Fibroblast of peridontal ligament (primary cell): ENCODE measurements at regions not wholly inside any gene's neighbourhood (a gene's known extent, or its start where the extent isn't known, plus 50 kb on each side); places are given as distances from the start of the nearest gene placed in this dataset.

Source experiments
- DNase-seq: peaks from one replicate; pipeline ENCODE4 v3.0.0-alpha.2; 2010; ENCODE audit errors: extremely low read depth

DNA sequence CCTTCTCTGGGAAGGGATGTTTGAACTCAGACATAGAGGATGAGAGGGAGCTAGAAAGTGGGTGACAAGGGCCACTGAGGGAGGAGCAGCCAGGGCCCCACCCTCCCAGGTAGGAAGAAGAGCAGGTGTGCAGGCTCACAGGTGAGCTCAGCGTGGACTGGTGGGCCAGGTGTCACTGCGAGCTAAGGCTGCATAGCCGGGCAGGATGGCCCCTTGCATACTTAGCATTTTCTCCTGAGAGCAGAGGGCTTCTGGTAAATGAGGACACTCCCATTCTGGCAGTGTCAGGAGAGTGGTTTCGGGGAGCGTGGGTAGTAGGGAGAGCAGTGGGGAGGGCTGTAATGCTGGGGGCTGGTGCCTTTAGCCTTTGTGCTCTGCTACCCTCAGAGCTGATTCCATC, 843.4 kb downstream of the TBC1D22A start:
- DNase-seq: no peak

DNA sequence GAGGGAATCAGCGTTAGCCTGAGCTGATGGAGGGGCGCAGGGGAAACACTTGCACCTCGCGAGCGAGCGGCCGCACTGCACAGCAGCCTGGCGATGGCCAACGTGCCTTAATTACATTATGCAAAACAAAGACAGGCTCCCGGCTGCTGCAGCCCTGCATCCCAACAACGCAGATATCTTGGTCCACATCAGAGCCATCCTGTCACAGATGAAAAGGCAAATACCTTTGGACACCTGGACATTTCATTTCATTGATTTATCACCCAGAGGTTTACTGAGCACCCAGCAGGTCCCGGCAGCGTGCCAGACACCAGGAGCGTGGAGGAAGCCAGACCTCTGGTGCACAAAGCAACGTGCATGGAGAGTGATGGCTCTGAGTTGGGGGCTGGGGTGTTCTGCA, 843.0 kb downstream of the TBC1D22A start:
- DNase-seq: no peak

DNA sequence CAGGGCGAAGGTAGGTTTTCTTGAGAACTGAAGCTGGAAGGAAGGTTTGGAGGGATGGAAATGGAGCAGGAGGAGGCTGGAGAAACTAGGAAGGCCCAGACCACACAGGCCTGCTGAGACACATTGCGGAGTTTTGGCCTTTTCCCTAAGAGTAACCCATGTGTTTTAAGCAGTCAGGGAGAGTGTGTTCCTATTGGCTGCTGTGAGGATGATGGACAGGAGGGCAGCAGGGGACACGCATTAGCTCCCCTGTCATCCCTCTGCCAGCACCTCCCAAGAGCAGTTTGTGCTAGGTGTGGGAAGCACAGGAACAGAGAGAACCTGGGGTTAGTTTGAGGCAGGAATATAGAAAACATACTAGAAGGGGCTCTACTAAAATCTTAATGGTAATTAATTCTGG, 842.1 kb downstream of the TBC1D22A start:
- DNase-seq: no peak

DNA sequence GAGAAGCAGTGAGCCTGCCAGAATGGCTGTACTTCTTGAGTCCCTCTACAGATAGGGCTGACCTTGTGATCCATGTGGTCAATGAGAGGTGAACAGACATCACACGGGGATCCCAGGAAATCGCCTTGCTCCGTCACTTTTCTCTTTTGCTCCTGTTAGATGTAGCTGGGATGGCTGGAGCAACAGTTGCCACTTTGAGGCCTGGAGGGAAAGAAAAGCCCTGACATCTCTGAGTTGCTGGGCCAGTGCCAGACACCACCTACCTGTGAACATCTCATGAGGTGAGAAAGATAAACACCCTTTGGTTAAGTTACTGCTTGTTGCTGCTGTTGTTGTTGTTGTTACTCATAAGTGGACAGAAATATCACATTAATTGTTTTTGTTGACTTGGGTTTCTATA, 840.3 kb downstream of the TBC1D22A start:
- no peak for DNase-seq

DNA sequence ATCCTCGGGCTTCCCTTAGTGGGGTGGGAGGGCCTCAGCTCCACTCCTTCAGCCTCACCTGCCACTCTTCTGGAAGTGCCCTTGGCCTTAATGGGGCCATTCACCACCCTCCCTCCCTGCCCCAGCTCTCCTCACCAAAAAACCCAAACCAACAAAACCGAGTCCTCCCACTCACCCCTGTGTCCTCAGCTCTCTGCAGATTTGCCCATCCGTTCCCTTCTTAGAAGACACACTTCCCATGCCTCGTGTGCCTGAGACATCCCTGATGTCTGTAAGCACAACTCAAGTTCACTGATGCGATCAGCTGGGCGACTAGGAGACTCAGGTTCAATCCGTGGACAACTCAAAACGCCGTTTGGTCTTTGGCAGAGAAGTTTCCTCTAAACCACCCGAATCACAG, 839.2 kb downstream of the TBC1D22A start:
- no peak for DNase-seq

DNA sequence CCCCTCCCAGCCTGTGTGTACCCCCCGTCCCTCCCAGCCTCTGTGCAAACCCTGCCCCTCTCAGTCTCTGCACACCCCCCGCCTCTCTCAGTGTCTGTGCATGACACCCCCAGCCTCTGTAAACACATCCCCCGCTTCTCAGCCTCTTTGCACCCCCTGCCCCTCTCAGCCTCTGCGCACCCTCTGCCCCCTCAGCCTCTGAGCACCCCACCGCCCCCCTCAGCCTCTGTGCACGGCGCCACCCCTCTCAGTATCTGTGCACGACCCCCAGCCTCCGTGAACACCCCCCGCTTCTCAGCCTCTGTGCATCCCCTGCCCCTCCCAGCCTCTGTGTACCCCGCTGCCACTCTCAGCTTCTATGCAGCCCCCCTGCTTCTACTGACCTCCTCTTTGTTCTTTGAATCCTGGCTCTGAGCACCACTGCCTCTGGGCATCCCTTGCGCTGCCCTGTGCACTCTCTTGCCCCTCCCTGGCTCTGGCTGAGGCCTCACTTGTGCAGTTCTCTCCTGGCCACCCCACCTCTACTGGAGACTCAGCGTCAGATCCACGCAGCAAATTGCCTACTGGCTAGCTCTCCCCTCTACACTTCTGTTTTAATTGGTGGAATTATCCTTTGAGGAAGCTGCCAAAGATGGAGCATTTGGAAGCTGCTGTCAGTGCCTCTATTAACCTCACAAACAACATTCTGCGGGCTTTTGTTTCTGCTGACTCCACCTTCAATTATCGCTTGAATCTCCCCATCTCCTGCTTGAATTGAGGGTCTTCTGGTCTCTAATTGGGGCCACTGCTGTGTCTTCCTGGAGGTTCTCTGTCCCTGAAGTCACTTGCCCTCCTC, 838.6 kb downstream of the TBC1D22A start:
- DNase-seq: no peak

DNA sequence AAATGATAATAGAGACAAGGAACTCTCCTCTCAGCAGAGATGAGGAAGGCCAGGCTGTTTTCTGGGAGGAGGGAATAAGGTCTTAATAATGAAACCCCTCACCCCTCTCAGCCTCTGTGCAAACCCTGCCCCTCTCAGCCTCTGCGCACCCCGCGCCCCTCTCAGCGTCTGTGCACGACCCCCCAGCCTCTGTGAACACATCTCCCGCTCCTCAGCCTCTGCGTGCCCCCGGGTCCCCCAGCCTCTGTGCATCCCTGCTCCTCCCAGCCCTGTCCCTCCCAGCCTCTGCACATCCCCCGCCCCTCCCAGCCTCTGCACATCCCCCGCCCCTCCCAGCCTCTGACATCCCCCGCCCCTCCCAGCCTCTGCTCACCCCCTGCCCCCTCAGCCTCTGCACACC, 837.8 kb downstream of the TBC1D22A start:
- DNase-seq: no peak

DNA sequence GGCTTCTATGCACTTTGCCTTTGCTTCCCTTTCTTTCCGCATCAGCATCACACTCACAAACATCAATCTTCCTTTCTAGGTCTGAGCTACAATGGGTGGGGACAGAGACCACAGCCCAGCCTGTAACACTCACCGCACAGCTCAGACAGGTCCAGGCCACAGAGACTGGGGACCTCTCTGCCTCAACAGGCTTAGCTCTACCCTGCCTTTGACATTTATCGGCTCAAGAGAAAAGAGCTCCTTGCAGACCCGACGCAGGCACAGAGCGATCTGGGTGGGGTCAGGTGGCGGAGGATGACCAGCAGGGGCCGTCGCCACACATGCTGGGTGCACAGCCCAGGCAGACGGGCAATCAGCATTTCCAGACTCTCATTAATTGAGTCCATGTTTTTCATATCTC, 837.3 kb downstream of the TBC1D22A start:
- no peak for DNase-seq

DNA sequence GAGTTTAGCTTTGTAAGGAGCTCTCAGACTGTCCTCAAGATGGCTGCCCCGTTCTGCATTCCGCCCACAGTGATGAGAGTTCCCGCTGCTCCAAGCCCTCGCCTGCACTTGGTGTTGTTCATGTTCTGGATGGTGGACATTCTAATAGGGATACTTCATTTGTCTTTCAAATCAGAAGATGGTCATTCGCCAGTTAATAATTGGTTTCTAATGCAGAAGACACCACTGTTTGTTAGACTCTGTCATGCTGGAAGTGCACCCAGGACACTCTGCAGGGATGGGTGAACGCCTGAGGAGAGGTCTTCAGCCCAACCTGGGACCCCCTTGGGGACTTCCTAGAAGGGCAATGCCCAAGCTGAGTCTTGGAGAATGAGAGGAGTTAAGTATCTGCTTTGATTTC, 836.4 kb downstream of the TBC1D22A start:
- no peak for DNase-seq

DNA sequence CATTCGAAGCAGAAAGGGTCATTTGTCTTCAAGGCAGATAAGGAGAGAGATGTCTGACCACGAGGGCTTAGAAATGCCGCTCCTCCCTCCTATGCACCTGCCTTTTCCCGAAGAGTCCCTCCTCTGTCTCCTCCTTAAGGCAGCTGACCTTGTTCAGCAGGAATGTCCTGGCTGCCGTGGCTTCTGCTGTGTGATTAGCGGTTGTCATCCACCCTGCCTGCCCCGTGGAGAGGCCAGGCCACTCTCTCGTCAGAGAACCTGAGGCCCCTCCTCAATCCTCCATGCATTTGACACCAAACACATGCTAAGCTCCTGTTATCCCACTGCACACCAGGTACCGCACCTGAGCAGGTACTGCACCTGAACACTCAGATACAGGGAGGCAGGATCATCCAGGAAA, 834.6 kb downstream of the TBC1D22A start:
- DNase-seq: no peak

DNA sequence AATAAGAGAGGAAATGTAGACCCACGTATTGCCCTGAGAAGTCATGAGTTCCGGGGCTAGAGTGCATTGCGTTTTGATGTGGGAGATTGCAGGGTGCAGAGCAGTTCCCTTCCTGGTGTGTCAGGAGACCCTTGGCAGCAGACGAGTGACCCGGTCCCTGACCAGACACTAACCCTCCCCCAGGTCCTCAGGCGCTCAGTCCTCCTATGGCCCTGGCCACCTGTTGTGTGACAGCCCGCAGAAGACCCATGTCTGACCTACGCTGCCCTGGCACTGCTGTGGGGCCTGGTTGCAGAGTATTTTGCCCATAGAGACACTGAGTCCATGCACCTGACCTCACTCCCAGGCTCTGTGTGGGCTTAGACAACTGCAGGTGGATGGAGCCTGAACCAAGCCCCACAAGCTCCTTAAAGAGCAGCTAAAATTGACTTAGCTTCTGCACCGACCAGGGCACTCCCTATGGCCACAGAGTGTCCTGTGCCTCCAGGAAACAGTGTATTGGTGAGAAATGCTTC, 833.8 kb downstream of the TBC1D22A start:
- DNase-seq: no peak

DNA sequence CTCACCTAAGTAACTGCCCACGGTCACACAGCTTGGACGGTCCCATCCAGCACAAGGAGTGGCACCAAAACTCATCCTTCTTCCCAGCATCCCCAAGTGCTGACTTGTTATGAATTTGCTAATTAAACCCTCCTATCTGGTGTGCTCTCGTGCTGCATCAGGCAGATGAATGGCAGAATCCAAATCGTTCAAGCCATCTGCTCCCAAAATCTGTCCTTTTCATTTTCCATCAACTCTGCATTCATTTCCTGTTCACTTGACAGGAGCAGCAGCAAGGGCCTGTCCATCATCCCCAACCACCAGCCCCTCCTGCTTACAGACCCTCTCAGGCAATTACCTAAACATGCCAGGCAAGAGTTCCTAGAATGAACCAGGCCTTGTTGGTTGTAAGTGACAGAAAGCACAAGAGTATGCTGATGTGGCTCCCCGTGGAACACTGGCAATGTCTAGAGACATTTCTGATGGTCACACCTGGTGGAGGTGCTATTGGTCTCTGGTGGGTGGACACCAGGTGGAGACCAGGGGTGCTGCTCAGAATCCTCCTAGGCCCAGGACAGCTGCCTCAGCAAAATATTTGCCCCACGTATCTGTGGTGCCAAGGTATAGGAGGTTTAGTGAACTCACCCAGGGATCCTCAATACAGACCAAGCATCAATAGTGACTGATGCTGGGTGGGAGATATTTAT, 832.5 kb downstream of the TBC1D22A start:
- DNase-seq: no peak

DNA sequence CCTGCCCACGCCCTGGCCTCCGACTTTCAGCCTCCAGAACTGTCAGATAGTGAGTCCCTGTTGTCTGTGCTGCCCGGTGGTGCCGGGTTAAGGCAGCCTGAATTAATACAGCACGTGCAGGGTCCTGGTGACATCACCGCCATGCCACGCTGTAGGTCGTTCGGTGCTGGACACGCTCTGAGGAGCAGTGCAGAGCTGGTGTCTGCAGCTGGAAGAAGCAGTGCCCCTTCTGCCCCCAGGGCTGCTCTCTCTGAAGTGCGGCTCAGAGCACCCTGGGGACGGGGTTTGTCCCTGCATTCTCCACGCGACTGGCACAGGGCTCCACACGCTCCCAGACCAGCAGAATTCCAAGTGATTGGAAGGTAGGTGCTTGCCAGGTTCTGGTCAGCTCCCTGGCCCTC, 831.5 kb downstream of the TBC1D22A start:
- no peak for DNase-seq

DNA sequence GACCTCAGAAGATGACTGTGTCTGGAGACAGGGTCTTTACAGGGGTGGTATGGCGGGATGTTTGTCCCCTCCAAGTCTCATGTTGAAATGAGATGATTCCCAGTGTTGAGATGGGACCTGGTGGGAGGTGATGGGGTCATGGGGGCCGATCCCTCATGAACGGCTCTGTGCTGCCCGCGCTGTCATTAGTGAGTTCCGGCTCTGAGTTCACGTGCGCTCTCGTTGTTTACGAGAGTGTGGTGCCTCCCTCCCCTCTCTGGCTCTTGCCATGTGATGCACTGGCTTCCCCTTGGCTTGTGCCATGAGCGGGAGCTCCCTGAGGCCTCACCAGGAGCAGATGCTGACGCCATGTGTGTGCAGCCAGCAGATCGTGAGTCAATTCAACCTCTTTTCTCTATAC, 830.8 kb downstream of the TBC1D22A start:
- DNase-seq: no peak

DNA sequence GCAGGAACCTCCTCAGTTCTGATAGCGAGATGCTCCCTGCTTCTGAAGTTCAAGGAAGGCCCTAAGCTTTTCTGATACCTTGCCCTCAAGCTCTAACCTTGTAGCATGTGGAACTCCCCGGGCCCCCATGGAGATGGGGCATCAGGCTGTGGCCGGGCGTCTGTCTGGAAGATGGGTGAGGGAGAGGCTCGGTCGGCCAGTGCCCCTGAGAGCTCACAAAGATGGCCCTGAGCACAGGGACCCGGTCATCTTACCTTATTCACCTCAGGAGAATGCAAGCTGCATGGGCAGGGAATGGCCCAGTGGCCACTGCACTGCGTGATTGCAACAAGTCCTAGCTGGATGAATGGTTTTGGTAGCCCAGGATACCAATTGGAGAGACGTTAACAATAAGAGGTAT, 830.3 kb downstream of the TBC1D22A start:
- no peak for DNase-seq

DNA sequence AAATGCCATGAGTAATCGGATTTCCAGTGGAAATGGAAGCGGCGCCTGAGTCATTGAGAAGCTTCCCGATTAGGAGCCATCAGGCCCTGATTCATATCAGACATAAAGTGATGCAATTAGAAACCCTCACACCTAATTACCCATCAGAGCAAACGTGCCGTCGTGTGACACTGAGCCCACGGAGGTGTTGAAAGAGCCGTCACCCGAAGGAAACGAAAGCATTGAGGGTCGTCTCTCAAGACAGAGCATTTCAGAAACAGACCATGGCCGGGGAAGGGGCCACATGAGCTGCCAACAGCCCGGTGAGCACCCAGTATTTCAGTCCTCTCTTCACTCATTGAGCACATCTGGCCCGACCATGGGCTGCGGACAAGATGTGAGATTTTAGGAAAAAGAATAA, 829.3 kb downstream of the TBC1D22A start:
- no peak for DNase-seq

DNA sequence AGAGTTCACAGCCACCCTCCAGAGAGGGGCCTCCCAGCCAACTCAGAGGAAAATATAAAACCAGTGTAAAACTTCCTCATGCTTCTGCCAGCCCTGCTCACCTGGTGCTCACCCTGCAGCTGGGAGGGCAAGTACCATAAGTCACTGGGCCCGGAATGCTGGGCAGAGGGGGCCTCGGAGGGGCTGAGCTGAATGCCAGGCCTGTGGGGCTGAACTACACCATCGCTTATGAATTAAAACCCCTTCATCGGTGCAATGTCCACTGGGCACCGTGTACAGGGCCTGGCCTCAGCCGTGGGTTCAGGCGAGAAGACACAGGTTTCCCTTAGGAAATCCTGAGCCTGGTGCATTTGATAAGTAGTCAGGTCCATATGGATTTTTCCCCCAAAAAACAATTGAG, 828.6 kb downstream of the TBC1D22A start:
- no peak for DNase-seq

DNA sequence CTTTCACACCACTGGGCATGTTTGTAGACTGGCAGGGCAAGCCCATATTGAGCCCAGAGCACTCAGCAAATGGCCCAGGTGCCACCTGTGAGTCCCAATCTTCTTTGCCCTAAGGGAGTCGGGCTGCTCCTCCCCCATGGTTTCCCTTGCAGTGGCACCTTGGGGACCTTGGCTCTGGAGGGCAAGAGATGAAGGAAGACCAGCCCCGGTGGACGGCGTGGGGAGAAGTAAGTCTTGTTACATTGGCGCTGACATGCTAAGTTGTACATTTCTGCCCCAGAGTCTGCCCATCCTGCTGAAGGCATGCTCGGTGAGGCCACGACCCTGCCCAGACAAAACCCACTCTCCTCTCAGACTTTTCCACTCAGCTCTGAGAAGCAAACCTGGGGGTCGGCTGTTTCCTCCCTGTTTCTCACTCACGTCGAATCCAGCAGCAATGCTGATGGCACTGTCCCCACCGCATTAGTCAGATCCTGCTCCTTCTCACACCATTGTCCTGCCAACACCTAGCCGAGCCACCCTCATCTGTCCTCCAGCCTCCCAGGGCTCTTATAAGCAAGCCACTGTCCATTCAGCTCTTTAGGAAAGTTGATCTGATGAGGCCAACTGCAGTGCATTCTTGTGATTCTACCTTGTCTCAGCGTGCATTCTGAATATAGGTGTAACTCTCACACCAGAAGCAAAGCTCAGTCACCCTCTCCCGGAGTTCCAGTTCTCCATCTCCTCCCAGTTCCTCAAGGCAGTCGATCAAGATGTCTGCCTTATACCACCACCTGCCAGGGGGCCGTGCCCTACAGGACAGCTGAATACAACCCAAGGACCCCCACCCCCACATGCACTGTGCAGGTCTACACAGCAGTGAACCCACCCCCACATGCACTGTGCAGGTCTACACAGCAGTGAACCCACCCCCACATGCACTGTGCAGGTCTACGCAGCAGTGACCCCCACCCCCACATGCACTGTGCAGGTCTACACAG, 827.1 kb downstream of the TBC1D22A start:
- no peak for DNase-seq

DNA sequence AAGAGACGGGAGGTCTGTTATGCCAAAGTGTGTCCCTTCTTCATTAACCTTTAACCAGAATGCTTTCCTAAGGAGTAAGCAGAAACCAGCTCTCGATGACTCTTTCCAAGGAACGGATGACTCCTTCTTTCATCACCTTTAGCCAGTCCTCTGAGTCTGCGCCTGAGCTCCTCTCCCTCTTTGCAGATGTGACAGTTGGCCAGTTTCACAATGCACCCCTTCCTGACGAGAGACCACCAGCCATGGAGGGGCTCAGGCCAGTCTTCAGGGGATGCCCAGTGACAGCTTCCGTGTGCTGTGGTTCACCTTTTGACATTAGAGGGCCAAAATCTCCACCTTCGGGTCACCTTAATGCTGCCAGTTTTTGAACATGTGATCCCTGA, 826.1 kb downstream of the TBC1D22A start:
- DNase-seq: no peak

DNA sequence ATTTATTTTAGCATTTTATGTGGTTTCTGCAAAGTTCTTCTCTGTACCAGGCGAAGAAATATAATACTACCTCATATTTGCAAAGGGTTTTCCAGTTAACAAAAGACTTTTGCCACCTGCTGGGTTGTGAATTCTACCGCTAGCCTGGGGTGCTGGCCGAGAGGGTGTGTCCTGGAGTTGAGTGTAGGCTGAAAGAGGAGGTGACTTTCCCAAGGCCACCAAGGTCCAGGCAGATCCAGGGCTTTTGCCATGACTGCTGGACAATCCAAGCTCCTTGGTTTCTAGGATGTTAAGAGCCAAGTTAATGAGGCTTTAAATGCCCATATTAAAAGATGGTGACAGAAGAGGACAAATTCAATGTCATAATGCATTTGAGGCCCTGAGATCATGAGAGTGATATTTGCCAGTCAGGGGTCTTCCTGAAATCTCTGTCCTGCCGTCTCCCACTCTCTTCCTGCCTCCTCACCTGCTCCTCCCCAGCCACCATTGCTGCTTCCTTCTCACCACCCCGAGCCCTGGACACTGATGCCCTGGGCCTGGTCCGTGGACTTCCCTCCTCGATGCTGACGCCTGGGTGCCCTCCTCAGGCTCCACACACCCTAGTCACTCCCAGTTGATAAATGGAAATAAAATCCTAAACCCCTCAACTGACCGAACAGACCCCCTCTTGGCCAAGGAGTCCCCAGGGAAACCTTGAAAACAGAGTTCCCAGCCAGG, 825.6 kb downstream of the TBC1D22A start:
- no peak for DNase-seq

DNA sequence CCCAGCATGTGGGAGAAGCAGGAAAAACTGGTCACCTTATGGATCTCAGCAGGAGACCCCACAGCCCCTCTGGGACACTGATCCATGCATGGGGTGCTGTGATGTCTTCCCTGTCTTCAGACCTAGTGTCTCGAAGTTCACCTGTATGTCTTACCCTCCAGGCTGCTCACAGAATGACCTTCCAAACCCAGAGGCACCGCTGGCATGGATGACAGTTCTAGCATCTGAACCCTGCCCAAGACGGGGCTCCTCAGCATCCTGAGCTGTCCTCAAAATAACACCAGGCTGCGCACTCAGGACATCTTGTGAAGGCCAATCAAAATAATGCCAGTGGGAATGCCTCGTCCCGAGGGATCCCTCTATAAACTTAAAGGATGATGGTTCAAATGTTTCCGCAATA, 824.9 kb downstream of the TBC1D22A start:
- no peak for DNase-seq

DNA sequence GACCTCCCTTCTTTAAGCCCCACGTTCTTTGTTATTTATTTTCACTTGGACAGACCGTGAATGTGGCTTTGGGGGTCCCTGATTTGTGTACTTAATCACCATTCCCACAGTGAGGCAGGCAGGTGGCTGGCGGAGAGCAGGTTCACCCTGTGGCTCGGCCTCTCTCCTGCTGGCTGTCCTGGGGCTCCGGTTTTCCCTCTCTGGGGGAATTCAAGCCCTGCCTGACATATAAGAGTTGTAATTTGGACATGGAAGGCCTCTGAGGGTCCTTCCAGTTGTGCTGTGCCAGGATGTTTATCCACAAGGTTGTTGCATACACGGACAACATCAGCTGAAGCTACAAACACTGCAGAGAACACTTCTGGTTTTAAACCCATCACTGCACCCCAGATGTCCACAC, 824.5 kb downstream of the TBC1D22A start:
- no peak for DNase-seq
